Body of pancreas (tissue), 4 donors: ENCODE measurements at regions not wholly inside any gene's neighbourhood (a gene's known extent, or its start where the extent isn't known, plus 50 kb on each side); places are given as distances from the start of the nearest gene placed in this dataset.

Source experiments
- POLR2A ChIP-seq, 3 donors: fragments of 450-650 bp; IDR thresholded peaks; one replicate each; pipeline ENCODE4 v1.6.1; 2016; ENCODE audit warnings: antibody characterized with exemption in 3 of 3, mild to moderate bottlenecking in 2 of 3
- TF ChIP-seq, protein P1 (sequence below), 7 experiments: fragments of 450-650 bp in 4 of 7; fragments of 200-600 bp in 3 of 7; sonication (generic) in 3 of 7; IDR thresholded peaks; one replicate each; pipeline ENCODE4 v1.5.1; 2016 to 2019; ENCODE audit warnings: antibody characterized with exemption in 7 of 7

DNA sequence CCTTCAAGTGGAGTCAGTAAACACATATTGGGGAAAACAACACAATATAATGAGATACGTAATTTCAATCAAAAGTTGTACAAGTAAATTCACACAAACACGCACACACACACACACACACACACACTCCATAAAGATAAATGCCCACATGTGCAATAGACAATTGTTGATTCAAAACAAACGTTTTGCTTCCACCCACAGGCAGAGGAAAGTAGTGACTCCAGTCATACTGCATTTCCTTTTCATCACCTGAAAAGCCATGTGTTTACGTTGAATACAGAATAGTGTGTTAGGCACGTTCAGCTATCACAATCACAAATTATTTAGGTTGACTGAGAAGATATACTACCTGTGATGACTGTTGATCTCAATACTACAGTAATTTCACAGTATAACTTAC lies 443.8 kb upstream of the MANEA start:
- TF ChIP-seq, protein P1, sequence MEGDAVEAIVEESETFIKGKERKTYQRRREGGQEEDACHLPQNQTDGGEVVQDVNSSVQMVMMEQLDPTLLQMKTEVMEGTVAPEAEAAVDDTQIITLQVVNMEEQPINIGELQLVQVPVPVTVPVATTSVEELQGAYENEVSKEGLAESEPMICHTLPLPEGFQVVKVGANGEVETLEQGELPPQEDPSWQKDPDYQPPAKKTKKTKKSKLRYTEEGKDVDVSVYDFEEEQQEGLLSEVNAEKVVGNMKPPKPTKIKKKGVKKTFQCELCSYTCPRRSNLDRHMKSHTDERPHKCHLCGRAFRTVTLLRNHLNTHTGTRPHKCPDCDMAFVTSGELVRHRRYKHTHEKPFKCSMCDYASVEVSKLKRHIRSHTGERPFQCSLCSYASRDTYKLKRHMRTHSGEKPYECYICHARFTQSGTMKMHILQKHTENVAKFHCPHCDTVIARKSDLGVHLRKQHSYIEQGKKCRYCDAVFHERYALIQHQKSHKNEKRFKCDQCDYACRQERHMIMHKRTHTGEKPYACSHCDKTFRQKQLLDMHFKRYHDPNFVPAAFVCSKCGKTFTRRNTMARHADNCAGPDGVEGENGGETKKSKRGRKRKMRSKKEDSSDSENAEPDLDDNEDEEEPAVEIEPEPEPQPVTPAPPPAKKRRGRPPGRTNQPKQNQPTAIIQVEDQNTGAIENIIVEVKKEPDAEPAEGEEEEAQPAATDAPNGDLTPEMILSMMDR (IDR thresholded peaks at IDR 0.05), result no peak
- TF ChIP-seq POLR2A (IDR thresholded peaks at IDR 0.05), result no peak
